HG03378 (cell line): ENCODE measurements at regions not wholly inside any gene's neighbourhood (a gene's known extent, or its start where the extent isn't known, plus 50 kb on each side); places are given as distances from the start of the nearest gene placed in this dataset.

Source experiments
- ATAC-seq: cut with Tn5 transposase; IDR thresholded peaks from one replicate; pipeline ENCODE4 v1.9.1; 2021; ENCODE audit warnings: mild to moderate bottlenecking, moderate library complexity; ENCODE audit not compliant: unreplicated experiment

- ATAC-seq: no peak
These were observed 53.0 kb downstream of the RASSF10 start for GRCh38 chr11:13062115-13062514.

- ATAC-seq: no peak
These were observed 55.5 kb downstream of the RASSF10 start for GRCh38 chr11:13064593-13064992.

DNA sequence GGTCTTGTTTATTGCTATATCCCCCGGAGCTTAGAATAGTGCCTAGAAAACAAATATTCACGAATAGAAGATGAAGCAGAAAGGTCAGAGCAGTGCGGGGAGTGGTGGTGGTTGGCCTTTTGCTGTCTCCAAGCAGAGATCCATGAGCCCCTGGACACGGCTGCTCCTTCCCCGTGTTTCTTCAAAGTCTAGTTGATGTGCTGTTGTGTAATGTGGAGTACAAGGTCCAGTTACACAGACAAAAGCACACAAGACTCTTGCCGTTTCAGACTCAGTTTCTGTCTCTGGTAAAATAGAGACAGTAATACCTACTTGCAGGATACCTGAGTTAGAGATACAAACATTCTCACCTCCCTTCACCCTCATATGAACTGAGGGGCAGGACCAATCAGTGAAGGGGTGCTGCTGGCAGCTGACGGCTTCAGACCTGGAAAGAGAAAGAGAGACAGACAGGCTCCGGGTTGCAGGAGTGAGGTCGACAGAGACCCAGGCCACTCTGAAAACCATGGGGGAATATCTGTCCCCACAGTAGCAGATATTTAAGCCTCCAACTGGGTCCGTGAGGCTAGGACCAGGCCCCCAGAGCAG, 56.2 kb downstream of the RASSF10 start:
- no peak for ATAC-seq

GRCh38 chr11:13068211-13068610, 59.1 kb downstream of the RASSF10 start:
- ATAC-seq: no peak

DNA sequence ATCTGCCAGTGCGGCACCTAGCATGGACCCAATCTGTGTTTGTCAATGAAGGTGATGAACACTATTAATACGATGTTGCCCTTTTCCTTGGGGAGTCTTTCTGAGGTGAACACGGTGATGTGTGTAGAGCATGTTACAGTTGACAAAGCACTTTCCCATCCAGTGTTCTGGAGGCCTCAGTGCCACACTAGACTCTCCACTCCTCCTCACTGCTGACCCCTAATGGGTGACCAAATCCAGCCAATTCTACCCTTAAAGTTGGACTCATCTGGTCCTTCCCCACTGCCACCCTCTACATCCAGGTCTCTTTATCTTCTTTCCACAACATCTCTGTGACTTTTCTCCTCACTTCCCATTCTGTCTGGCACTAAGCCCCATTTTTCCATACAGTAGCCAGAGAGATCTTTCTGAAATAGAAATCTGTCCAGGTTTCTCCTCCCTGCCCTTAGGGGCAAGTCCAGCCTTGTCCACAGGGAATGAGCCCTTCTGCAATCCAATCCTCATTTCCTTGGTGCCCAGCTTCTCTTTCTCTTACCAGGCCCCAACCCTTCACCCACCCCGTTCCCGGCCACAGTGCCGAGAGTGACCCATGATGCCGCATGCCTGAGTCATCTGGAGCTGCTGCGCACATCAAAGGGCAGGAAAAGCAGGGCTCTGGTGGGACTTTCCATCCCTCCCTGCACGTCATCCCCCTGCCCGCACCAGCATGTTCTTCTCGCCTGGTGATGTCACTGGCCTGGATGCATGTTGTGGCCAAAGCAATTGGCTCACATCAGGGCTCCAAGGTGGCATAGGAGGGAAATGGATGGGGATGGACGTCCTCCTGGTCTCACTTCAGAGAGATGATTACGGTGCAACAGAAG, 64.2 kb downstream of the RASSF10 start:
- ATAC-seq: no peak

GRCh38 chr11:13074714-13075464, 65.8 kb downstream of the RASSF10 start:
- no peak for ATAC-seq

- ATAC-seq: no peak
These were observed 67.8 kb downstream of the RASSF10 start for GRCh38 chr11:13076961-13077360.

GRCh38 chr11:13080861-13081260, 71.7 kb downstream of the RASSF10 start:
- ATAC-seq: no peak

GRCh38 chr11:13082588-13082987, 73.5 kb downstream of the RASSF10 start:
- ATAC-seq: no peak

DNA sequence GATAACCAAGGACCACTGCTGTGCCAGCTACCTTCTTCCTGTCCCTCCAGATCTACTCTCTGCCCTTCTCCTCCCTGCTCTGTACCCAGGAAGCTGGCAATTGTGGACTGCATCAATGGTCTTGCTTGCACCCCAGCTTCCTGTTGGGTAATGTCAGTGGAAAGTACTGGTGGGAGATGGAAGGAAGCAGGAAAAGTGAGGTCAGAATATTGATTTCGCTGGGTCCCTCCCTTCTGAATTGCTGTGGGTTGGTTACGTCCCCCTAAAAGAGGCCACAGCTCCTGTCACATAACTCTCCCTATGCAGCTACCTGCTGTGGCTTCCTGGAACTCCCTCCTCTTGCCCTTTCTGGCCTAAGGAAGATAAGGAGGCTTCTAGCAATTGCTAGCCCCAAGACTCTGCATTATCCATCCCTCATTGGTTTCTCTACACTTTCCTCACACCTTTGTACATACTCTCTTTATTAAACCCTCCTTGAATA, 81.2 kb downstream of the RASSF10 start:
- ATAC-seq: no peak

GRCh38 chr11:13091373-13091772, 82.3 kb downstream of the RASSF10 start:
- ATAC-seq: no peak

GRCh38 chr11:13091804-13092203, 82.7 kb downstream of the RASSF10 start:
- no peak for ATAC-seq

GRCh38 chr11:13094930-13095687, 86.0 kb downstream of the RASSF10 start:
- ATAC-seq: no peak

GRCh38 chr11:13098063-13098462, 88.9 kb downstream of the RASSF10 start:
- no peak for ATAC-seq

DNA sequence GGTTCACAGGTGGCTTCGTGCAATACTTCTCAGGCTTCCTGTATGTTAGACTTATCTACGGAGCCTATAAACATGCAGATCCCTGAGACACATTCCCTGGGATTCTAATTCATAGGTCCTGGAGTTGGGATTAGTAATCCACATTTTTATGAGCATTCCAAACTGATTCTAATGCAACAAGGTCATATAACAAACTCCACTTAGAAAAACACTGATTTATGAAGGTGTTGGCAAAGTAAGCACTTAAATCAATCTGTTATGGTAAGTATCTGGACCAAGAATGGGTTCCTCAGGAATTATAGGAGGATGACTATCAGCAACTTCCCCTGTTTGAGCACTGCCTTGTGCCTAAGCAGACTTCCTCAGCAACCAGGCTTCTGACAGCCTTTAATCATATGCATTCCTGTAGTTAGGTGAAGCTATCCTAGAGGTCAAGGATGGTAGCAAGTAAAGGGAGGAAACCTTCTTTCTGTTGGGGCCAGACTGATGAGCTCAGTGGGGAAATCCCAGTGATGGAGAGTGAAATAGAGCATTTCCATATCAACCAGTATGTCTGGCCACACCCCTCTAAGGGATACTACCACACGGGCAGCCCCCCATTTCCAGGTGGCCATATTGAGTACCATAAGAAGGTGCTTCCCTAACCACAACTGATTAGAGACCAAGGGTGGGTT, 89.6 kb downstream of the RASSF10 start:
- ATAC-seq: no peak

- no peak for ATAC-seq
These were observed 92.8 kb downstream of the RASSF10 start for GRCh38 chr11:13101644-13102512.

DNA sequence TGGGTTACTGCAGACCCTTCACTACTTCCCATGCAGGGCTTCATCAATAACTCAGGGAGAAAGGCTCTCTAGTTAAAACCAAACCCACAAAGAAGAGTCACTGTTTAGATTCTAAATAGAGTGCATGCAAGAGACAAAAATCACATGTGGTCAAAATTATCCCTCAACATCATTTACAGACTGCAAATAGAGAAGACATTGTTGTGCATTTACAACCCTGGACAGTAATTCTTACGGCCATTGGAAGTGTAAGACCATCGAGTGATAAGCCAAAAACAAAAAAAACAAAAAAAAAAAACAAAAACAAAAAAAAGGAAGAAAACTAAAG, 93.4 kb downstream of the RASSF10 start:
- no peak for ATAC-seq

DNA sequence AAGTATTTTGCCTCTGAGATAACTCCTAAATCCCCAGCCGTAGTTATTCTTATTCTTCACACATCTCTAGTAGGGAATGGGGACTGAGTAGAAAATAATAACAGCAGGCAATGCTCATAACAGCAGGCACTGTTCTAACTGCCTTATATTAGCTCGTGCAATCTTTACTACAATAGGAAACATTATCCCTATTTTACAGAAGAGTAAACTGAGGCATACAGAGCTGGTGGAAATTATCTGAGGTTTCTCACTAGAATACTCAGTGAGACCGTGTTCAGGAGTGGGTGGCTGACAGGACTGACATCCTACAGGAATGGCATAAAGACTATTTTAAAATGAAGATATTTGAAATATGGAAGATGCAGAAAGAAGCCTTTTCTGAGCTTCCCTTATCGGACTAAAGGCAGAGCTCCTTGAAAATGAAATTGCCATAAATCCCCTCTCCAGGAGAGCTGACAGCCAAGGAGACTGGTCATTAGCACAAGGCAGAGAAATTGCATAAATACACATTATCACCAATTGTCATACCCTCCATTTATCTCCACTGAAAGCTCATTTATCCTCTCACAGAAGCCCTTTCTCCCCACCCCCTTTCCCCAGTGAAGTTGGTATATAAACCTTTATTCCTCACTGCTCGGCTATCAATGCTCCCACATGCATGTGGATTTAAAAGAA, 93.9 kb downstream of the RASSF10 start:
- no peak for ATAC-seq

GRCh38 chr11:13103962-13104554, 94.9 kb downstream of the RASSF10 start:
- ATAC-seq: no peak
